WTC11 (cell line): ENCODE measurements at regions not wholly inside any gene's neighbourhood (a gene's known extent, or its start where the extent isn't known, plus 50 kb on each side); places are given as distances from the start of the nearest gene placed in this dataset.

Source experiments
- CREB1 ChIP-seq: sonication (generic); formaldehyde crosslinking; IDR thresholded peaks from 2 replicates; pipeline ENCODE4 v1.8.0; 2023; ENCODE audit warnings: mild to moderate bottlenecking, missing genetic modification reagents
- ESRRA ChIP-seq: sonication (generic); formaldehyde crosslinking; IDR thresholded peaks from 2 replicates; pipeline ENCODE4 v1.8.1; 2022; ENCODE audit warnings: mild to moderate bottlenecking, missing genetic modification reagents, borderline replicate concordance
- NFE2L1 ChIP-seq: sonication (generic); formaldehyde crosslinking; IDR thresholded peaks from 2 replicates; pipeline ENCODE4 v1.8.1; 2023; ENCODE audit warnings: missing genetic modification reagents
- NFYB ChIP-seq: sonication (generic); formaldehyde crosslinking; conservative IDR thresholded peaks from 2 replicates; pipeline ENCODE4 v1.8.0; 2022; ENCODE audit warnings: low read depth, missing genetic modification reagents
- NR2C2 ChIP-seq: sonication (generic); formaldehyde crosslinking; IDR thresholded peaks from 2 replicates; pipeline ENCODE4 v1.8.0; 2022; ENCODE audit warnings: mild to moderate bottlenecking, missing genetic modification reagents
- TCF7 ChIP-seq: sonication (generic); formaldehyde crosslinking; IDR thresholded peaks from 2 replicates; pipeline ENCODE4 v1.8.0; 2022; ENCODE audit warnings: mild to moderate bottlenecking, low read depth, missing genetic modification reagents, moderate library complexity
- USF1 ChIP-seq: sonication (generic); formaldehyde crosslinking; IDR thresholded peaks from 2 replicates; pipeline ENCODE4 v1.8.0; 2022; ENCODE audit warnings: mild to moderate bottlenecking, missing genetic modification reagents
- TF ChIP-seq, protein P1 (sequence below): fragments of 200-600 bp; IDR thresholded peaks from 2 replicates; pipeline ENCODE4 v1.8.0; 2022; ENCODE audit warnings: antibody characterized with exemption

DNA sequence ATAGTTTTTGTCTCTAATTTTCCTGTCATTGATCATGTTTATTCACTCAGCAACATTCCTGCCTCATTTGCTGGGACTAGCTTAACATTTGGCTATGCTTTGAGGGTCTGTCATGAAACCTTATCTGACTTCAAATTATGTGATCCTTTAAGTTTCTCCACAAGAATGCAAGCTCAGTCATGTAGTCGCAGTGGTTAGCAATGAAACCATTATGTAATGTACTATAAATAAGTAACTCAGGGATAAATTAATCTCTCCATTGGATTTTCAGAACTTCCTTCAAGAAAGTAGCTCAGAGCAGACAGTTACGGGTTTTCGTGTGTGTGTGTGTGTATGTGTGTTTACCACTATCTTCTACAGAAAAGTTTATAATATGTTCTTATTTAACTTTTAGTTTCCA, 993.6 kb downstream of the ADGRL3 start:
- TF ChIP-seq, protein P1, sequence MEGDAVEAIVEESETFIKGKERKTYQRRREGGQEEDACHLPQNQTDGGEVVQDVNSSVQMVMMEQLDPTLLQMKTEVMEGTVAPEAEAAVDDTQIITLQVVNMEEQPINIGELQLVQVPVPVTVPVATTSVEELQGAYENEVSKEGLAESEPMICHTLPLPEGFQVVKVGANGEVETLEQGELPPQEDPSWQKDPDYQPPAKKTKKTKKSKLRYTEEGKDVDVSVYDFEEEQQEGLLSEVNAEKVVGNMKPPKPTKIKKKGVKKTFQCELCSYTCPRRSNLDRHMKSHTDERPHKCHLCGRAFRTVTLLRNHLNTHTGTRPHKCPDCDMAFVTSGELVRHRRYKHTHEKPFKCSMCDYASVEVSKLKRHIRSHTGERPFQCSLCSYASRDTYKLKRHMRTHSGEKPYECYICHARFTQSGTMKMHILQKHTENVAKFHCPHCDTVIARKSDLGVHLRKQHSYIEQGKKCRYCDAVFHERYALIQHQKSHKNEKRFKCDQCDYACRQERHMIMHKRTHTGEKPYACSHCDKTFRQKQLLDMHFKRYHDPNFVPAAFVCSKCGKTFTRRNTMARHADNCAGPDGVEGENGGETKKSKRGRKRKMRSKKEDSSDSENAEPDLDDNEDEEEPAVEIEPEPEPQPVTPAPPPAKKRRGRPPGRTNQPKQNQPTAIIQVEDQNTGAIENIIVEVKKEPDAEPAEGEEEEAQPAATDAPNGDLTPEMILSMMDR: no peak
- TF ChIP-seq ESRRA (CRISPR knock-in tag) (no peak), TCF7 (CRISPR knock-in tag) (no peak), NFYB (CRISPR knock-in tag) (no peak), NR2C2 (CRISPR knock-in tag) (no peak), NFE2L1 (no peak), CREB1 (CRISPR knock-in tag) (no peak), USF1 (CRISPR knock-in tag) (no peak)
